ENCODE measurements at regions not wholly inside any gene's neighbourhood (a gene's known extent, or its start where the extent isn't known, plus 50 kb on each side); places are given as distances from the start of the nearest gene placed in this dataset.
"Not testable (repeated sequence)": the region's sequence is repeated elsewhere in the genome, so short reads cannot be mapped to it uniquely, and the experiment has no call there.

GRCh38 chr21:31801551-31802219, 69.8 kb upstream of the SCAF4 start:
- H3K27me3 ChIP-seq (replicated peaks; ENCODE audit: control insufficient read depth, insufficient read depth, low read length), result no peaks in the 10 kb centered on the region; the same call in none of the 2 replicates
- H3K4me3 ChIP-seq (replicated peaks; ENCODE audit: low read depth, low read length), result no peak overlapping the region
- no peaks in the 10 kb centered on the region for H3K36me3 ChIP-seq (ENCODE audit: control insufficient read depth, insufficient read depth, low read length)
- no peak for DNase-seq (ENCODE audit: extremely low read depth, insufficient read length)
- TF ChIP-seq CTCF (IDR thresholded peaks at IDR 0.05; ENCODE audit: insufficient read depth, low read length, poor library complexity, severe bottlenecking), result no peak

GRCh38 chr21:31798842-31799704, 67.2 kb upstream of the SCAF4 start:
- no peak for DNase-seq (ENCODE audit: extremely low read depth, insufficient read length)
- no peak for TF ChIP-seq CTCF (IDR thresholded peaks at IDR 0.05; ENCODE audit: insufficient read depth, low read length, poor library complexity, severe bottlenecking)
- H3K36me3 ChIP-seq (ENCODE audit: control insufficient read depth, insufficient read depth, low read length), result no peaks in the 10 kb centered on the region
- H3K4me3 ChIP-seq (replicated peaks; ENCODE audit: low read depth, low read length), result no peak overlapping the region
- no peaks in the 10 kb centered on the region; the same call in none of the 2 replicates for H3K27me3 ChIP-seq (replicated peaks; ENCODE audit: control insufficient read depth, insufficient read depth, low read length)

GRCh38 chr21:31795992-31796391, 64.1 kb upstream of the SCAF4 start:
- no peak for TF ChIP-seq CTCF (IDR thresholded peaks at IDR 0.05; ENCODE audit: insufficient read depth, low read length, poor library complexity, severe bottlenecking)
- no peaks in the 10 kb centered on the region for H3K36me3 ChIP-seq (ENCODE audit: control insufficient read depth, insufficient read depth, low read length)
- no peak for DNase-seq (ENCODE audit: extremely low read depth, insufficient read length)
- H3K27me3 ChIP-seq (replicated peaks; ENCODE audit: control insufficient read depth, insufficient read depth, low read length), result no peaks in the 10 kb centered on the region; the same call in none of the 2 replicates
- no peak overlapping the region for H3K4me3 ChIP-seq (replicated peaks; ENCODE audit: low read depth, low read length)

GRCh38 chr21:31790420-31790819, 58.5 kb upstream of the SCAF4 start:
- not testable (repeated sequence) for H3K4me3 ChIP-seq (replicated peaks; ENCODE audit: low read depth, low read length); DNase-seq (ENCODE audit: extremely low read depth, insufficient read length); H3K36me3 ChIP-seq (ENCODE audit: control insufficient read depth, insufficient read depth, low read length); H3K27me3 ChIP-seq (replicated peaks; ENCODE audit: control insufficient read depth, insufficient read depth, low read length)

GRCh38 chr21:31788581-31788980, 56.7 kb upstream of the SCAF4 start:
- no peak overlapping the region for H3K4me3 ChIP-seq (replicated peaks; ENCODE audit: low read depth, low read length)
- no peak for DNase-seq (ENCODE audit: extremely low read depth, insufficient read length)
- H3K36me3 ChIP-seq (ENCODE audit: control insufficient read depth, insufficient read depth, low read length), result no peaks in the 10 kb centered on the region
- TF ChIP-seq CTCF (IDR thresholded peaks at IDR 0.05; ENCODE audit: insufficient read depth, low read length, poor library complexity, severe bottlenecking), result no peak
- H3K27me3 ChIP-seq (replicated peaks; ENCODE audit: control insufficient read depth, insufficient read depth, low read length), result no peaks in the 10 kb centered on the region; the same call in 1 of the 2 replicates

- not testable (repeated sequence) for DNase-seq (ENCODE audit: extremely low read depth, insufficient read length); H3K4me3 ChIP-seq (replicated peaks; ENCODE audit: low read depth, low read length); H3K36me3 ChIP-seq (ENCODE audit: control insufficient read depth, insufficient read depth, low read length); H3K27me3 ChIP-seq (replicated peaks; ENCODE audit: control insufficient read depth, insufficient read depth, low read length)
Measured at GRCh38 chr21:31787691-31788090, 55.8 kb upstream of the SCAF4 start.
